SU-DHL-6 (cell line): ENCODE measurements at regions not wholly inside any gene's neighbourhood (a gene's known extent, or its start where the extent isn't known, plus 50 kb on each side); places are given as distances from the start of the nearest gene placed in this dataset.

Experiments used
- CTCF ChIP-seq: fragments of 200-600 bp; sonication (generic); IDR thresholded peaks from one replicate; pipeline ENCODE4 v1.5.1; 2017; ENCODE audit warnings: antibody characterized with exemption, mild to moderate bottlenecking, low read length, moderate library complexity; ENCODE audit not compliant: insufficient read depth, poor library complexity, severe bottlenecking
- EZH2phosphoT487 ChIP-seq: fragments of 200-600 bp; sonication (generic), shearing (Covaris generic); conservative IDR thresholded peaks from 2 replicates; pipeline ENCODE4 v1.6.1; 2018; ENCODE audit warnings: mild to moderate bottlenecking, antibody characterized with exemption, low read length, moderate library complexity, mixed read lengths

GRCh38 chr17:68182011-68182306, 65.9 kb upstream of the AMZ2 start:
- TF ChIP-seq CTCF (no peak), EZH2phosphoT487 (no peak)
